K562 (cell line): ENCODE measurements at regions not wholly inside any gene's neighbourhood (a gene's known extent, or its start where the extent isn't known, plus 50 kb on each side); places are given as distances from the start of the nearest gene placed in this dataset.

Experiments
- ATAC-seq: fragments of 200-7000 bp; cut with Tn5 transposase; 3 replicates; pipeline ENCODE4 v1.9.1; 2020; ENCODE audit warnings: moderate library complexity
- BruUV-seq: library from RNA; stranded (reverse); fragments of 400-500 nt; replicated peaks from 2 replicates; lab custom pipeline; 2021; lab: Mats Ljungman, UMichigan
- CTCF ChIA-PET: fragments of 300-600 bp; formaldehyde crosslinking; extraction: SDS; loops from one replicate; lab custom pipeline; 2021; ENCODE audit warnings: low intra/inter-chr PET ratio; lab: Yijun Ruan, JAX
- POLR2A ChIA-PET: fragments of 300-600, 350-650 bp; sonication (Branson Sonifier 250); formaldehyde crosslinking; extraction: SDS; loops from one replicate; lab custom pipeline; 2021; ENCODE audit warnings: antibody characterized with exemption, inconsistent platforms; lab: Yijun Ruan, JAX
- DNase-seq, 4 experiments: peaks; one replicate each; pipeline versions ENCODE4 v3.0.0 to v3.0.0-alpha.2; 2011 to 2018; ENCODE audit warnings: low spot score in 3 of 4, mixed read lengths in 3 of 4; ENCODE audit errors: extremely low read depth in 1 of 4
- FAIRE-seq: peaks from 2 replicates; lab custom pipeline; 2011; peaks lifted over from hg19 to GRCh38; lab: Jason Lieb, UNC
- H2AFZ ChIP-seq: 2 replicates; pipeline ENCODE4 v1.6.0; 2011; ENCODE audit warnings: low read depth, low read length, control low read depth, inconsistent platforms
- H3K27ac ChIP-seq: fragments of 200-600 bp; 3 replicates; pipeline ENCODE4 v1.8.0; 2011; ENCODE audit warnings: low read depth, mild to moderate bottlenecking, control low read depth, inconsistent platforms, low read length, moderate library complexity, mixed read lengths; ENCODE audit errors: extremely low read depth
- H3K27me3 ChIP-seq, 2 experiments: fragments of 300-600 bp in 1 of 2; 2 replicates in 1 of 2; 3 replicates in 1 of 2; pipeline versions ENCODE4 v1.6.0 to v1.8.0; 2011; ENCODE audit warnings: inconsistent platforms in 2 of 2, low read length in 2 of 2, mild to moderate bottlenecking in 1 of 2, mixed read lengths in 1 of 2, moderate library complexity in 1 of 2; ENCODE audit not compliant: control insufficient read depth in 2 of 2, insufficient read depth in 2 of 2
- H3K36me3 ChIP-seq: fragments of 300-600 bp; 3 replicates; pipeline ENCODE4 v1.8.0; 2011; ENCODE audit warnings: mild to moderate bottlenecking, low read length, inconsistent platforms; ENCODE audit not compliant: control insufficient read depth, insufficient read depth
- H3K4me1 ChIP-seq, 2 experiments: fragments of 200-600 bp in 1 of 2; replicated peaks in 1 of 2; 2 replicates in 1 of 2; 3 replicates in 1 of 2; pipeline versions ENCODE4 v1.5.1 to v1.8.0; 2011; ENCODE audit warnings: inconsistent platforms in 2 of 2, low read length in 2 of 2, mild to moderate bottlenecking in 1 of 2, mixed read lengths in 1 of 2, moderate library complexity in 1 of 2; ENCODE audit not compliant: control insufficient read depth in 2 of 2, insufficient read depth in 2 of 2
- H3K4me2 ChIP-seq: 2 replicates; pipeline ENCODE4 v1.6.1; 2011; ENCODE audit warnings: low read length, control low read depth, inconsistent platforms, mixed read lengths; ENCODE audit not compliant: insufficient read depth
- H3K4me3 ChIP-seq: fragments of 200-600 bp; sonication (generic), shearing (Covaris generic); 2 replicates; pipeline ENCODE4 v1.5.1; 2016; ENCODE audit warnings: control low read depth, inconsistent platforms
- H3K79me2 ChIP-seq: fragments of 200-600 bp; 3 replicates; pipeline ENCODE4 v1.8.0; 2011; ENCODE audit warnings: low read length, inconsistent platforms; ENCODE audit not compliant: control insufficient read depth, insufficient read depth
- H3K9ac ChIP-seq, 2 experiments: 2 replicates each; pipeline versions ENCODE4 v1.6.0 to v1.6.1; 2011; ENCODE audit warnings: low read depth in 2 of 2, low read length in 2 of 2, control low read depth in 1 of 2, inconsistent platforms in 1 of 2, mild to moderate bottlenecking in 1 of 2, mixed read lengths in 1 of 2; ENCODE audit not compliant: insufficient read depth in 1 of 2
- H3K9me1 ChIP-seq: one replicate; pipeline ENCODE4 v1.6.0; 2011; ENCODE audit warnings: inconsistent platforms, mild to moderate bottlenecking, low read length, moderate library complexity; ENCODE audit not compliant: control insufficient read depth, insufficient read depth
- H3K9me3 ChIP-seq: replicated peaks from 2 replicates; pipeline ENCODE4 v1.5.1; 2011; ENCODE audit warnings: low read depth, low read length, inconsistent platforms; ENCODE audit not compliant: control insufficient read depth, insufficient read depth
- H4K20me1 ChIP-seq: replicated peaks from 2 replicates; pipeline ENCODE4 v1.6.1; 2011; ENCODE audit warnings: low read length, inconsistent platforms, mixed read lengths; ENCODE audit not compliant: control insufficient read depth, insufficient read depth
- MAFG ChIP-seq: fragments of 450-650 bp; conservative IDR thresholded peaks from 2 replicates; pipeline ENCODE4 v1.6.1; 2016; ENCODE audit warnings: missing genetic modification characterization, missing compliant biosample characterization
- PML ChIP-seq: IDR thresholded peaks from 2 replicates; pipeline ENCODE4 v1.6.1; 2012; ENCODE audit warnings: low read length, inconsistent platforms
- RBBP5 ChIP-seq: fragments of 200-600 bp; sonication (generic); IDR thresholded peaks from 2 replicates; pipeline ENCODE4 v1.6.1; 2012; ENCODE audit warnings: borderline replicate concordance, mild to moderate bottlenecking, low read length, control low read depth, inconsistent platforms; ENCODE audit not compliant: insufficient read depth, poor library complexity, severe bottlenecking
- ZNF239 ChIP-seq: fragments of 250-450 bp; sonication (Bioruptor Pico); IDR thresholded peaks from 2 replicates; pipeline ENCODE4 v1.4.0; 2020; ENCODE audit warnings: mild to moderate bottlenecking
- ZNF449 ChIP-seq: fragments of 250-450 bp; sonication (Bioruptor Pico); IDR thresholded peaks from 2 replicates; pipeline ENCODE4 v1.8.0; 2022; ENCODE audit warnings: moderate library complexity, mild to moderate bottlenecking, inconsistent platforms
- ZNF77 ChIP-seq: fragments of 250-450 bp; sonication (Bioruptor Pico); IDR thresholded peaks from 2 replicates; pipeline ENCODE4 v1.5.0; 2020
- WGBS: fragments of 100-300 bp; shearing (Covaris generic); methylation state at CpG from one replicate; pipeline ENCODE4 v1.1.6; 2016; ENCODE audit warnings: low coverage, mixed read lengths; ENCODE audit not compliant: insufficient coverage; ENCODE audit errors: missing lambda C conversion rate; 5-methylcytosine and 5-hydroxymethylcytosine counted together
- in situ Hi-C: fragments of 300-500 bp; cut with MboI; formaldehyde crosslinking; loops from 4 replicates; pipeline ENCODE4 v1.15.0; 2018; ENCODE audit warnings: inconsistent platforms, mixed read lengths
- intact Hi-C: fragments of 100-400 bp; cut with micrococcal nuclease; formaldehyde crosslinking; loops from 2 replicates; pipeline ENCODE4 v1.14.2; 2022

GRCh38 chr14:98382662-98383061, 889.3 kb downstream of the BCL11B start (continued):
- TF ChIP-seq MAFG (no peak), RBBP5 (no peak), PML (no peak)

GRCh38 chr14:98385851-98386250, 886.1 kb downstream of the BCL11B start:
- CTCF ChIA-PET, result no interaction called here
- FAIRE-seq, result no peak
- Histone ChIP-seq H3K79me2 (no peaks in the 10 kb centered on the region), H4K20me1 (no peaks in the 10 kb centered on the region), H2AFZ (no peak overlapping the region)
- ATAC-seq, result no peak
- TF ChIP-seq ZNF77 (CRISPR knock-in tag) (no peak), ZNF239 (CRISPR knock-in tag) (no peak), ZNF449 (no peak)
- TF ChIP-seq, all 486 proteins: peak for 0
- Histone ChIP-seq H3K4me2 (no peak overlapping the region), H3K4me3 (no peak overlapping the region), H3K36me3 (no peaks in the 10 kb centered on the region), H3K27ac (no peak overlapping the region), H3K9me1 (no peaks in the 10 kb centered on the region), H3K4me1 (no peaks in the 10 kb centered on the region), H3K27me3 (no peaks in the 10 kb centered on the region), H3K9me3 (no peaks in the 10 kb centered on the region), H3K9ac (no peak overlapping the region)
- in situ Hi-C loops (no loop called here), intact Hi-C loops (no loop called here)
- no peak for DNase-seq
- BruUV-seq, result no TSS peak
- POLR2A ChIA-PET, result interaction anchor here (0.6 kb wide), 1 partner anchor 276 kb away, joined by 3 read pairs; no protein-coding TSS in a partner anchor
- 0% methylated on average over 2 of the region's 3 CpGs for WGBS
